CD8-positive, alpha-beta memory T cell (primary cell): ENCODE measurements at regions not wholly inside any gene's neighbourhood (a gene's known extent, or its start where the extent isn't known, plus 50 kb on each side); places are given as distances from the start of the nearest gene placed in this dataset.
"Not testable (repeated sequence)": the region's sequence is repeated elsewhere in the genome, so short reads cannot be mapped to it uniquely, and the experiment has no call there.

Source experiments
- CTCF ChIA-PET: fragments of 350-600 bp; sonication (Branson Sonifier 250); formaldehyde crosslinking; loops from one replicate; lab custom pipeline; 2021; ENCODE audit warnings: antibody characterized with exemption; lab: Charles Lee
- POLR2A ChIA-PET: fragments of 350-600 bp; sonication (Branson Sonifier 250); formaldehyde crosslinking; loops from one replicate; lab custom pipeline; 2021; ENCODE audit warnings: antibody characterized with exemption; lab: Charles Lee
- DNase-seq, 5 donors: peaks; one replicate each; pipeline versions ENCODE4 v3.0.0 to v3.0.0-alpha.2; 2020 to 2022; ENCODE audit warnings: mixed read lengths in 1 of 5
- H3K27ac ChIP-seq: one replicate; pipeline ENCODE4 v1.7.0; 2013; ENCODE audit warnings: low read depth, mild to moderate bottlenecking, low read length, moderate library complexity
- H3K27me3 ChIP-seq: 2 replicates; pipeline ENCODE4 v1.7.0; 2013; ENCODE audit warnings: low read length, mild to moderate bottlenecking; ENCODE audit not compliant: insufficient read depth, poor library complexity, severe bottlenecking
- H3K36me3 ChIP-seq: 2 replicates; pipeline ENCODE4 v1.7.0; 2013; ENCODE audit warnings: mild to moderate bottlenecking, low read length, moderate library complexity; ENCODE audit not compliant: insufficient read depth
- H3K4me1 ChIP-seq: 2 replicates; pipeline ENCODE4 v1.7.0; 2013; ENCODE audit warnings: mild to moderate bottlenecking, low read length, moderate library complexity; ENCODE audit not compliant: insufficient read depth
- H3K4me3 ChIP-seq: 2 replicates; pipeline ENCODE4 v1.7.0; 2013; ENCODE audit warnings: mild to moderate bottlenecking, low read length
- H3K9me3 ChIP-seq: 2 replicates; pipeline ENCODE4 v1.7.0; 2013; ENCODE audit warnings: mild to moderate bottlenecking, low read length
- H3K27ac Mint-ChIP-seq, 8 donors: one replicate each; pipeline ENCODE4 v1.8.0; 2020 to 2021; ENCODE audit warnings: mixed read lengths in 8 of 8, mild to moderate bottlenecking in 6 of 8, inconsistent platforms in 3 of 8, moderate library complexity in 3 of 8
- H3K27me3 Mint-ChIP-seq, 2 donors: one replicate each; pipeline ENCODE4 v1.8.0; 2020 to 2021; ENCODE audit warnings: mixed read lengths in 2 of 2, mild to moderate bottlenecking in 1 of 2, moderate library complexity in 1 of 2
- H3K36me3 Mint-ChIP-seq, 3 donors: one replicate each; pipeline ENCODE4 v1.8.0; 2020 to 2021; ENCODE audit warnings: mixed read lengths in 3 of 3, inconsistent platforms in 1 of 3, mild to moderate bottlenecking in 1 of 3
- H3K4me1 Mint-ChIP-seq, 3 donors: one replicate each; pipeline ENCODE4 v1.8.0; 2020 to 2021; ENCODE audit warnings: mixed read lengths in 3 of 3, inconsistent platforms in 1 of 3, mild to moderate bottlenecking in 1 of 3
- H3K4me3 Mint-ChIP-seq, 7 donors: one replicate each; pipeline ENCODE4 v1.8.0; 2020 to 2021; ENCODE audit warnings: mixed read lengths in 7 of 7, mild to moderate bottlenecking in 6 of 7, moderate library complexity in 4 of 7, inconsistent platforms in 2 of 7
- H3K9me3 Mint-ChIP-seq, 5 donors: one replicate each; pipeline ENCODE4 v1.8.0; 2020 to 2022; ENCODE audit warnings: mixed read lengths in 5 of 5, mild to moderate bottlenecking in 3 of 5, moderate library complexity in 2 of 5, inconsistent platforms in 1 of 5

DNA sequence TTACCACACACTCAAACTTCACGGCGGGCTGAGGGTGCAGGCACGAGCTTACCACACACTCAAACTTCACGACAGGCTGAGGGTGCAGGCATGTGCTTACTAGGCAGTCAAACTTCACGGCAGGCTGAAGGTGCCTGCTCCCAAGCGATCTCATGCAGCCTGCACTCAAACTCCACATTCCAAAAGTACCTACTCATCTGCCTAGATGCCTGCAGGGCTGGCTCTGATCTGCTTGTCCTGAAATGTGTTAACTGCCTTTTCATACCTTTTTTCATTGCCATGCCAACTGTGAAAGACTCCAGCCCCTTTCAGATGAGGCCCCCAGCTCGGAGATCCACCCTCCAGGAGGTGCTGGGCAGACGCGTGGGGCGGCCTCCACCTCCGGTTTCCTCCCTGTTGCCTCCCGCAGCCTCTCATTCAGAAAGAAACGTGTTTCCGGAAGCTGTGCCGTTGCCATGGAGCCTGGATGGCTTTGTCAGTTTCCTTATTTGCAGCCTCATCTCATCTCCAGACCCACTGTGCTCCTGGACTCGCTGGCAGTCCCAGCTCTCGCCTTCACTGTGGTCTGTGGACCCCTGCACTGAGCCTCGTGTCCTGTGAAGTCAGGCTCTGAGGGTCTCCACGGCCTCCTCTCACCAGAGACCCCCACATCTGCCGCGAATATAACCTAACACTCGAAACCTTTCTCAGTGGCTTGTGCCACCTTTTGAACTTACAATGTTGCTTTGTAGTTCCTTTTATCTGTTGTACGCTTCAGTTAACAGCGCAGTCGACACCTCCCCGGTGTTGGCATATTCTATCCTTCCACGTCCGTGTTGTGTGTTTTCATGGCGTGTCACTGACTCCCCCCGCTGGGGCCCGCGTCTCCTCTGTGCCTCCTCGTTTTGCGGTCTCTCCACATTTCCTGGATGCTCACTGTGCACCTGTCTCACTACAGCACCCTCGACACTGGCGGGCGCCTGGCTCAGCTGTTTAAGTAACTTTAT lies 106.1 kb upstream of the ALKAL2 start:
- H3K4me3 Mint-ChIP-seq = peak overlapping the region; percentile 63 to 91 (median 84)
- no peaks in the 10 kb centered on the region for H3K4me1 ChIP-seq
- CTCF ChIA-PET = interaction anchor here (0.8 to 1.7 kb wide), 5 partner anchors 25 to 43 kb away, joined by 3 to 5 read pairs (median 4); no protein-coding TSS in a partner anchor

DNA sequence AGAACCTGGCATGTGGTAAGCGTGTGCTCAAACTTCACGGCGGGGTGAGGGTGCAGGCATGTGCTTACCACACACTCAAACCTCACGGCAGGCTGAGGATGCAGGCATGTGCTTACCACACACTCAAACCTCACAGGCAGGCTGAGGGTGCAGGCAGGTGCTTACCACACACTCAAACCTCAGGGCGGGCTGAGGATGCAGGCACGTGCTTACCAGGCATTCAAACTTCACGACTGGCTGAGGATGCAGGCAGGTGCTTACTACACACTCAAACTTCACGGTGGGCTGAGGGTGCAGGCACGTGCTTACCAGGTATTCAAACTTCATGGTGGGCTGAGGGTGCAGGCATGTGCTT lies 105.0 kb upstream of the ALKAL2 start:
- Histone ChIP-seq H3K27ac (no peak overlapping the region), H3K4me1 (no peaks in the 10 kb centered on the region), H3K4me3 (no peak overlapping the region), H3K9me3 (no peaks in the 10 kb centered on the region), H3K27me3 (no peaks in the 10 kb centered on the region), H3K36me3 (no peaks in the 10 kb centered on the region)
- CTCF ChIA-PET = interaction anchor here (1.2 kb wide), 1 partner anchor 26 kb away, joined by 3 read pairs; no protein-coding TSS in a partner anchor
- H3K4me3 Mint-ChIP-seq = peak overlapping the region in 3 of 7 donors; percentile 51 to 87 (median 78)
- H3K4me1 Mint-ChIP-seq = peaks cover 16 to 27% (median 23%) of the 10 kb centered on the region in 3 donors
- peaks cover 0 to 3% of the 10 kb centered on the region in 2 donors for H3K27me3 Mint-ChIP-seq
- POLR2A ChIA-PET = no interaction called here
- no peaks in the 10 kb centered on the region for H3K9me3 Mint-ChIP-seq
- no peaks in the 10 kb centered on the region for H3K36me3 Mint-ChIP-seq
- DNase-seq = peak in 2 of 5 donors; percentile 29 to 48
- peak overlapping the region in 2 of 8 donors; percentile 10 to 66 for H3K27ac Mint-ChIP-seq

More for the DNA sequence above, 106.1 kb upstream of the ALKAL2 start:
- Histone ChIP-seq H3K27ac (peak overlapping the region; percentile 59), H3K4me3 (peak overlapping the region; percentile 73), H3K27me3 (no peaks in the 10 kb centered on the region), H3K36me3 (no peaks in the 10 kb centered on the region), H3K9me3 (no peaks in the 10 kb centered on the region)
- Mint-ChIP-seq H3K9me3 (no peaks in the 10 kb centered on the region), H3K36me3 (no peaks in the 10 kb centered on the region), H3K27me3 (peaks cover 0 to 3% of the 10 kb centered on the region in 2 donors), H3K27ac (peak overlapping the region; percentile 87 to 98 (median 93)), H3K4me1 (peaks cover 16 to 27% (median 23%) of the 10 kb centered on the region in 3 donors)
- POLR2A ChIA-PET = interaction anchor here (0.8 kb wide), 1 partner anchor 22 kb away, joined by 3 read pairs; no protein-coding TSS in a partner anchor
- DNase-seq = peak; percentile 40 to 84 (median 68)

DNA sequence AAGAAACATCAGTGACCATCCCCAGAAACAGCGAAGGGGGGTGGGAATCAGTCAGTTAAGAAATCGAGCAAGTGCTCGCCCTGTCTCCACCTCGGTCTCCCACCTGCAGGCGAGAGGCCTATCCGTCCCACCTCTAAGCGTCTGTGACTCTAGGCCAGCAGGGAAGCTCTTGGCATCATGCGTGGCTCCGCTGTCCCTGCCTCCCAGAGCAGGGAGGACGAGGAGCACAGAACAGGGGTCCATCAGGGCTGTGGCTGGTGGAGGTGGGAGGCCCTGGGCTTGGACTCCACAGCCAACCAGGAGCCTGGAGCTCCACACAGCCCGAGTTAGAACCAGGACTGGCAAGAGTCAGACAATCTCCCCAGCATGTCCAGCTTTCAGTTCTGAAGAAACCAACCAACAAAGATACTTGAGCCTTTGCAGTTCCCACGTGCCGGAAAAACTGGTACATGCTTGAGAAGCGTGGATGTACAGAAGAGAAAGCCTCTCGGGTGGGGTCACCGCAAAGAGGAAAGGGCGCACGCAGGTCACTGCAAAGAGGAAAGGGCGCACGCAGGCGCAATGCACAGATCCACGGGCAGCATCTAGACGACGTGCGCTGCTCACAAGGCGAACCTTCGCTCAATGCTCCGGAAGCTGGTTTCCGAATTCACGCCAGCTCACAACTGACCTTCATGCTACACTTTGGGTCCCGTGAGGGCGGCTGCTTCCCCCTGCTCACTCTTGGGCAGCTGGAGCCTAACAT lies 104.5 kb upstream of the ALKAL2 start:
- H3K4me3 Mint-ChIP-seq = peak overlapping the region in 1 of 7 donors; percentile 78
- DNase-seq = no peak

DNA sequence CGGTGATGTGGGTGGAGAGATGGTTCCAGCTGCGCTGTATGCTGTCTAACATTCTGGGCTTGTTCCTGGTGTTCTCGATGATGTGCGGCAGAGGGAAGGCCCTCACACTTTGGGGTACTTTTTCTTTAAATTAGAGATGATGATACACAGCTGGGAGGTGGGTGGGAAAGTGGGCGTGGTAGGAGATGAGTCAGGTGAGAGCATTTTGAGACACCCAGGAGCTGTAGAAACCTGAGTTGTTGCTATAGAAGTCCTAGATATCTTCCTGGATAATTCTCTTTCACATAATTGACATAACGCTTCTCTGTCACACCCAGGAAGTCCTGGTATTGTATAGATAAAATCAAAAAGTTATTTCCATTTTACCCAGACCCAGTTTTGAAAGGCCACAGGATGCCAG lies 103.8 kb upstream of the ALKAL2 start:
- Mint-ChIP-seq H3K27me3 (peaks cover 0 to 3% of the 10 kb centered on the region in 2 donors), H3K4me3 (no peak overlapping the region), H3K27ac (peak overlapping the region in 2 of 8 donors; percentile 38 to 56), H3K9me3 (no peaks in the 10 kb centered on the region), H3K4me1 (peaks cover 16 to 27% (median 23%) of the 10 kb centered on the region in 3 donors), H3K36me3 (no peaks in the 10 kb centered on the region)
- Histone ChIP-seq H3K4me1 (no peaks in the 10 kb centered on the region), H3K27me3 (no peaks in the 10 kb centered on the region), H3K4me3 (no peak overlapping the region), H3K27ac (no peak overlapping the region), H3K9me3 (no peaks in the 10 kb centered on the region), H3K36me3 (no peaks in the 10 kb centered on the region)
- ChIA-PET POLR2A (no interaction called here), CTCF (no interaction called here)
- no peak for DNase-seq

More for the DNA sequence above, 104.5 kb upstream of the ALKAL2 start:
- ChIA-PET POLR2A (no interaction called here), CTCF (no interaction called here)
- Histone ChIP-seq H3K4me3 (no peak overlapping the region), H3K27ac (no peak overlapping the region), H3K27me3 (no peaks in the 10 kb centered on the region), H3K4me1 (no peaks in the 10 kb centered on the region), H3K9me3 (no peaks in the 10 kb centered on the region), H3K36me3 (no peaks in the 10 kb centered on the region)
- peaks cover 0 to 3% of the 10 kb centered on the region in 2 donors for H3K27me3 Mint-ChIP-seq
- no peaks in the 10 kb centered on the region for H3K9me3 Mint-ChIP-seq
- no peaks in the 10 kb centered on the region for H3K36me3 Mint-ChIP-seq
- H3K4me1 Mint-ChIP-seq = peaks cover 16 to 27% (median 23%) of the 10 kb centered on the region in 3 donors
- peak overlapping the region in 1 of 8 donors; percentile 66 for H3K27ac Mint-ChIP-seq

DNA sequence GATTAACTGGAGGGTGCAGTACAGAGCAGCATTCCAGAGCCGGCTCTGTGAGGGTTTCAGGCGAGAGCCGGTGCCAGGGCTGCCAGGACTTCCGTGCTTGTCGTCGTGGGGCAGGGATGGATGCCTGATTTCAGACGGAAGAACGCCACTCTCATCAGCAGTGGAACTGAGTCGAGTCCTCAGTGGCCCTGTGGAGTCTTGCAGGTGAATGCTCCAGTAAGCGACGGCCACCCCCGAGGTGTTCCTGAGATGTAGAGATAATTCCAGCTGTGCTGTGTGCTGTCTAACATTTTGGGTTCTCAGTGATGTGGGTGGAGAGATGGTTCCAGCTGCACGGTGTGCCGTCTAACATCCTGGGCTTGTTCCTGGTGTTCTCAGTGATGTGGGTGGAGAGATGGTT lies 103.1 kb upstream of the ALKAL2 start:
- H3K27me3 ChIP-seq = no peaks in the 10 kb centered on the region
- Mint-ChIP-seq H3K4me1 (peaks cover 16 to 27% (median 23%) of the 10 kb centered on the region in 3 donors), H3K27ac (no peak overlapping the region), H3K36me3 (no peaks in the 10 kb centered on the region), H3K27me3 (peaks cover 0 to 3% of the 10 kb centered on the region in 2 donors), H3K9me3 (no peaks in the 10 kb centered on the region), H3K4me3 (peak overlapping the region in 1 of 7 donors; percentile 8)
- H3K36me3 ChIP-seq = no peaks in the 10 kb centered on the region
- H3K9me3 ChIP-seq = no peaks in the 10 kb centered on the region
- H3K4me1 ChIP-seq = no peaks in the 10 kb centered on the region
- no peak overlapping the region for H3K27ac ChIP-seq
- ChIA-PET CTCF (no interaction called here), POLR2A (no interaction called here)
- no peak overlapping the region for H3K4me3 ChIP-seq
- no peak for DNase-seq

DNA sequence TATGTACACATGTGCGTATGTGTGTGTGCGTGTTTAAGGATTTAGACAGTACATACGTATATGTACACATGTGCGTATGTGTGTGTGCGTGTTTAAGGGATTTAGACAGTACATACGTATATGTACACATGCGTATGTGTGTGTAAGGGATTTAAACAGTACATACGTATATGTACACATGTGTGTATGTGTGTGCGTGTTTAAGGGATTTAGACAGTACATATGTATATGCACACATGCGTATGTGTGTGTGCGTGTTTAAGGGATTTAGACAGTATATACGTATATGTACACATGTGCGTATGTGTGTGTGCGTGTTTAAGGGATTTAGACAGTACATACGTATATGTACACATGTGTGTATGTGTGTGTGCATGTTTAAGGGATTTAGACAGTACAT lies 102.1 kb upstream of the ALKAL2 start:
- H3K27me3 Mint-ChIP-seq, H3K4me3 ChIP-seq, H3K9me3 ChIP-seq, CTCF ChIA-PET, POLR2A ChIA-PET, H3K36me3 Mint-ChIP-seq, H3K27me3 ChIP-seq, H3K4me3 Mint-ChIP-seq, H3K4me1 ChIP-seq, DNase-seq, H3K27ac ChIP-seq, H3K36me3 ChIP-seq, H3K9me3 Mint-ChIP-seq, H3K27ac Mint-ChIP-seq: not testable (repeated sequence)
- peaks cover 16 to 27% (median 23%) of the 10 kb centered on the region in 3 donors for H3K4me1 Mint-ChIP-seq

DNA sequence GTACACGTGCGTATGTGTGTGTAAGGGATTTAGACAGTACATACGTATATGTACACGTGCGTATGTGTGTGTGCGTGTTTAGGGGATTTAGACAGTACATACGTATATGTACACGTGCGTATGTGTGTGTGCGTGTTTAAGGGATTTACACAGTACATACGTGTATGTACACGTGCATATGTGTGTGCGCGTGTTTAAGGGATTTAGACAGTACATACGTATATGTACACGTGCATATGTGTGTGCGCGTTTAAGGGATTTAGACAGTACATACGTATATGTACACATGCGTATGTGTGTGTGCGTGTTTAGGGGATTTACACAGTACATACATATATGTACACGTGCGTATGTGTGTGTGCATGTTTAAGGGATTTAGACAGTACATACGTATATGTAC lies 100.9 kb upstream of the ALKAL2 start:
- H3K36me3 Mint-ChIP-seq, H3K27me3 ChIP-seq, H3K4me3 ChIP-seq, H3K27me3 Mint-ChIP-seq, CTCF ChIA-PET, H3K4me1 ChIP-seq, H3K9me3 ChIP-seq, H3K4me3 Mint-ChIP-seq, POLR2A ChIA-PET, H3K27ac Mint-ChIP-seq, H3K36me3 ChIP-seq, H3K9me3 Mint-ChIP-seq, DNase-seq, H3K27ac ChIP-seq: not testable (repeated sequence)
- H3K4me1 Mint-ChIP-seq = peaks cover 8 to 19% (median 14%) of the 10 kb centered on the region in 3 donors
